Transverse colon (tissue), 4 donors: ENCODE measurements at regions not wholly inside any gene's neighbourhood (a gene's known extent, or its start where the extent isn't known, plus 50 kb on each side); places are given as distances from the start of the nearest gene placed in this dataset.

ENCODE experiments used
- DNase-seq: peaks from one replicate; pipeline ENCODE4 v3.0.0-alpha.2; 2019
- H3K27ac ChIP-seq, 4 donors: fragments of 200-600 bp; sonication (generic); 2 replicates each; pipeline ENCODE4 v1.5.1; 2016 to 2018; ENCODE audit warnings: inconsistent platforms in 4 of 4
- H3K27me3 ChIP-seq: fragments of 200-600 bp; sonication (generic); 2 replicates; pipeline ENCODE4 v1.5.1; 2017; ENCODE audit warnings: inconsistent platforms
- H3K36me3 ChIP-seq, 4 donors: fragments of 200-600 bp; sonication (generic); 2 replicates each; pipeline ENCODE4 v1.5.1; 2017 to 2019; ENCODE audit warnings: inconsistent platforms in 4 of 4
- H3K4me1 ChIP-seq, 4 donors: fragments of 200-600 bp; sonication (generic); 2 replicates each; pipeline ENCODE4 v1.5.1; 2017 to 2020; ENCODE audit warnings: inconsistent platforms in 4 of 4
- H3K4me3 ChIP-seq, 4 donors: fragments of 200-600 bp; sonication (generic); 1 replicate in 1 of 4; 2 replicates in 3 of 4; pipeline versions ENCODE4 v1.5.1 to v1.6.1; 2017 to 2019; ENCODE audit warnings: inconsistent platforms in 4 of 4
- H3K9me3 ChIP-seq, 2 donors: fragments of 200-600 bp; sonication (generic); 2 replicates each; pipeline ENCODE4 v1.5.1; 2017 to 2019; ENCODE audit warnings: inconsistent platforms in 2 of 2
- CTCF ChIP-seq, 5 experiments: fragments of 200-600 bp in 3 of 5; fragments of 450-650 bp in 2 of 5; sonication (generic) in 3 of 5; IDR thresholded peaks; 1 replicate in 2 of 5; 2 replicates in 3 of 5; pipeline ENCODE4 v1.5.1; 2016 to 2017; ENCODE audit warnings: antibody characterized with exemption in 5 of 5, inconsistent platforms in 3 of 5, mild to moderate bottlenecking in 2 of 5, moderate library complexity in 1 of 5
- EP300 ChIP-seq: sonication (generic); formaldehyde crosslinking; IDR thresholded peaks from one replicate; pipeline ENCODE4 v1.6.1; 2017; ENCODE audit warnings: antibody characterized with exemption, low read depth
- POLR2A ChIP-seq: fragments of 450-650 bp; IDR thresholded peaks from one replicate; pipeline ENCODE4 v1.6.1; 2016; ENCODE audit warnings: antibody characterized with exemption, mild to moderate bottlenecking, moderate library complexity
- POLR2AphosphoS5 ChIP-seq, 3 donors: sonication (generic); formaldehyde crosslinking; IDR thresholded peaks; one replicate each; pipeline ENCODE4 v1.6.1; 2016; ENCODE audit warnings: antibody characterized with exemption in 3 of 3
- WGBS, 2 donors: methylation state at CpG; one replicate each; pipeline ENCODE4 v1.1.5; 2018; ENCODE audit warnings: low coverage in 1 of 2; 5-methylcytosine and 5-hydroxymethylcytosine counted together
- in situ Hi-C, 4 donors: fragments of 200-750 bp; cut with MboI; loops; one replicate each; pipeline versions ENCODE4 v1.15.0 to v1.15.1; 2017; ENCODE audit warnings: low sequenced_read_pairs in 3 of 4, low pct_ligation_motif_present in 1 of 4, low pct_unique_long_range_greater_than_20kb in 1 of 4
- intact Hi-C: fragments of 100-400 bp; cut with DNase I; formaldehyde crosslinking; loops from one replicate; pipeline ENCODE4 v1.15.1; 2023; ENCODE audit warnings: low total_unique reads

GRCh38 chr2:35292199-35292598, 1063.4 kb upstream of the CRIM1 start:
- Histone ChIP-seq H3K27ac (no peak overlapping the region), H3K36me3 (no peaks in the 10 kb centered on the region), H3K27me3 (no peaks in the 10 kb centered on the region), H3K4me1 (no peaks in the 10 kb centered on the region), H3K4me3 (no peak overlapping the region), H3K9me3 (no peaks in the 10 kb centered on the region)
- WGBS, 2 donors: 58 to 86% methylated on average over 1 to 2 of the region's 2 CpGs
- TF ChIP-seq POLR2A (no peak), CTCF (IDR thresholded peaks at IDR 0.05) (no peak), POLR2AphosphoS5 (IDR thresholded peaks at IDR 0.05) (no peak), EP300 (no peak)
- intact Hi-C loops: no loop called here
- in situ Hi-C loops: no loop called here
- no peak for DNase-seq

- intact Hi-C loops: loop anchor here (2.0 kb wide), 1 partner anchor 51 kb away; no protein-coding TSS in a partner anchor
- TF ChIP-seq POLR2A: no peak
- TF ChIP-seq CTCF (IDR thresholded peaks at IDR 0.05): no peak
- TF ChIP-seq POLR2AphosphoS5 (IDR thresholded peaks at IDR 0.05): no peak
- TF ChIP-seq EP300: no peak
- DNase-seq: no peak
- H3K27ac ChIP-seq: no peak overlapping the region
- no peaks in the 10 kb centered on the region for H3K9me3 ChIP-seq
- in situ Hi-C loops: no loop called here
- no peak overlapping the region for H3K4me3 ChIP-seq
- 88 to 89% methylated on average over 3 of the region's 3 CpGs for WGBS, 2 donors
- no peaks in the 10 kb centered on the region for H3K36me3 ChIP-seq
- H3K27me3 ChIP-seq: no peaks in the 10 kb centered on the region
- no peaks in the 10 kb centered on the region for H3K4me1 ChIP-seq
These were observed 1073.9 kb upstream of the CRIM1 start for GRCh38 chr2:35281702-35282101.

GRCh38 chr2:35255826-35256225, 1099.8 kb upstream of the CRIM1 start:
- in situ Hi-C loops: no loop called here
- Histone ChIP-seq H3K4me3 (no peak overlapping the region), H3K4me1 (no peaks in the 10 kb centered on the region), H3K27me3 (no peaks in the 10 kb centered on the region), H3K36me3 (no peaks in the 10 kb centered on the region), H3K27ac (no peak overlapping the region), H3K9me3 (no peaks in the 10 kb centered on the region)
- intact Hi-C loops: no loop called here
- DNase-seq: no peak
- TF ChIP-seq POLR2A (no peak), POLR2AphosphoS5 (IDR thresholded peaks at IDR 0.05) (no peak)

GRCh38 chr2:35251156-35251555, 1104.4 kb upstream of the CRIM1 start:
- 76 to 79% methylated on average over 3 of the region's 3 CpGs for WGBS, 2 donors
- Histone ChIP-seq H3K9me3 (no peaks in the 10 kb centered on the region), H3K27me3 (no peaks in the 10 kb centered on the region), H3K4me1 (no peaks in the 10 kb centered on the region), H3K27ac (no peak overlapping the region), H3K4me3 (no peak overlapping the region), H3K36me3 (no peaks in the 10 kb centered on the region)
- intact Hi-C loops (no loop called here), in situ Hi-C loops (no loop called here)
- no peak for DNase-seq
- TF ChIP-seq CTCF (IDR thresholded peaks at IDR 0.05) (no peak), POLR2A (no peak), EP300 (no peak), POLR2AphosphoS5 (IDR thresholded peaks at IDR 0.05) (no peak)

DNA sequence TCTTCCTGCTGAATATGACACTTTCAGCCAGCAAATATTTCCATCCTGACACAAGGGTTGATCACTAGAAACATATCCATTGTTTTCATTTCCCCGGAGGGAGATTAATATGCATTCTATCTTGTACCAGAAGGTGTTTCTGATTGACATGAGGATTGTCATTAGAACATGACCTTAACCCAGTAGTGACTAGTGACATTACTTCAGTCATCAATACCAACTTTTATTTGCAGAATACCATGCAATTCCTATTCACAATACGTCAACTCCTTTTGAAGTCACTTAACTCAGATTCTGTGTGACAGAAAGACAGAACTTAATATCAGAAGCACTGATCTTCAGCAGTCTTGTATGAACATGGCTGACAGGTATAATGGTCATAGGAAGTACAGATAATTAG, 1108.9 kb upstream of the CRIM1 start:
- peaks cover 0 to 3% of the 10 kb centered on the region in 2 donors for H3K9me3 ChIP-seq
- H3K36me3 ChIP-seq: no peaks in the 10 kb centered on the region
- no peaks in the 10 kb centered on the region for H3K4me1 ChIP-seq
- DNase-seq: no peak
- H3K27ac ChIP-seq: no peak overlapping the region
- WGBS, 2 donors: 75 to 83% methylated on average over 2 of the region's 2 CpGs
- in situ Hi-C loops (no loop called here), intact Hi-C loops (no loop called here)
- H3K27me3 ChIP-seq: no peaks in the 10 kb centered on the region
- no peak overlapping the region for H3K4me3 ChIP-seq
- TF ChIP-seq POLR2A (no peak), CTCF (IDR thresholded peaks at IDR 0.05) (no peak), EP300 (no peak), POLR2AphosphoS5 (IDR thresholded peaks at IDR 0.05) (no peak)
